Kidney (tissue), 13 donors: ENCODE measurements at regions not wholly inside any gene's neighbourhood (a gene's known extent, or its start where the extent isn't known, plus 50 kb on each side); places are given as distances from the start of the nearest gene placed in this dataset.

Source experiments
- DNase-seq, 5 donors: peaks; one replicate each; pipeline ENCODE4 v3.0.0-alpha.2; 2013 to 2020
- FAIRE-seq: peaks from 2 replicates; lab custom pipeline; 2012; peaks lifted over from hg19 to GRCh38; lab: Jason Lieb, UNC
- H3K27ac ChIP-seq, 2 donors: one replicate each; pipeline ENCODE4 v1.7.0; 2013; ENCODE audit warnings: low read depth in 2 of 2, low read length in 2 of 2, inconsistent platforms in 1 of 2
- H3K27me3 ChIP-seq: one replicate; pipeline ENCODE4 v1.7.1; 2013; ENCODE audit warnings: low read length, inconsistent platforms; ENCODE audit not compliant: control insufficient read depth, insufficient read depth
- H3K36me3 ChIP-seq, 3 donors: one replicate each; pipeline versions ENCODE4 v1.7.0 to v1.7.1; 2013; ENCODE audit warnings: low read length in 3 of 3, control low read depth in 1 of 3, inconsistent platforms in 1 of 3; ENCODE audit not compliant: insufficient read depth in 3 of 3, control insufficient read depth in 2 of 3
- H3K4me1 ChIP-seq, 3 donors: one replicate each; pipeline versions ENCODE4 v1.7.0 to v1.7.1; 2013; ENCODE audit warnings: low read length in 3 of 3, inconsistent platforms in 1 of 3, low read depth in 1 of 3; ENCODE audit not compliant: control insufficient read depth in 2 of 3, insufficient read depth in 2 of 3
- H3K4me3 ChIP-seq, 3 donors: one replicate each; pipeline versions ENCODE4 v1.7.0 to v1.8.1; 2013; ENCODE audit warnings: low read length in 3 of 3, control low read depth in 1 of 3, inconsistent platforms in 1 of 3
- H3K9ac ChIP-seq, 3 donors: one replicate each; pipeline versions ENCODE4 v1.7.0 to v1.7.1; 2013; ENCODE audit warnings: low read length in 3 of 3, control low read depth in 1 of 3, inconsistent platforms in 1 of 3
- H3K9me3 ChIP-seq, 3 donors: one replicate each; pipeline versions ENCODE4 v1.7.0 to v1.7.1; 2013; ENCODE audit warnings: low read length in 3 of 3, control low read depth in 1 of 3, inconsistent platforms in 1 of 3; ENCODE audit not compliant: control insufficient read depth in 2 of 3, insufficient read depth in 1 of 3
- intact Hi-C: fragments of 100-400 bp; cut with DNase I; formaldehyde crosslinking; loops from one replicate; pipeline ENCODE4 v1.11.1; 2022
- TF ChIP-seq, protein P1 (sequence below): IDR thresholded peaks from 3 replicates; pipeline ENCODE4 v1.5.1; 2012; ENCODE audit warnings: mild to moderate bottlenecking, moderate library complexity, borderline replicate concordance; ENCODE audit not compliant: insufficient read depth; ENCODE audit errors: extremely low read depth
- donor health status: control.
- donor health status: control.
- donor health status: control.
- donor health status: control.
- donor health status: control.
- donor health status: DM: yes; HTN: yes; CAD: no.
- donor health status: Normal renal cell carcinoma (clear cell type).

DNA sequence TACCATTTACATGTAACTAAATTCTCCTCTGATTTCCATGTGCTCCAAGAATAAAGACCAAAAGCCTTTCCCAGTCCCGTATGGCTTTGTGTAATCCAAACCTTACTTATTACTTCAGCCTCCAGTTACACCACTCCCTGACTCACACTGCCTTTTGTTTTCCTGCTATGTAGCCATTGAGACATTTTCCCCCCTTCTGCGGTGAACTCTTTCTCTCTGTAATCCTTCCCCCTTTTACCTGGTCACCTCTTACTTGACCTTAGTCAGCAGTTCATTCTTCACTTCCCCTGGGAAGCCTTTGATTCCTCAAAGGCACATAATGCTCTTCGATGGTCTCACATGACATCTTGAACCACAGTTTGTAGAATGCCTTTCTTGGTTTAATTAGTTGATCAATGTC lies 256.0 kb upstream of the FANCL start:
- Histone ChIP-seq H3K9me3 (no peaks in the 10 kb centered on the region), H3K9ac (no peak overlapping the region), H3K4me3 (no peak overlapping the region), H3K27ac (no peak overlapping the region), H3K4me1 (no peaks in the 10 kb centered on the region), H3K36me3 (no peaks in the 10 kb centered on the region), H3K27me3 (no peaks in the 10 kb centered on the region)
- DNase-seq (peak in 2 of 5 donors; percentile 15 to 17), FAIRE-seq (no peak)
- TF ChIP-seq, protein P1, sequence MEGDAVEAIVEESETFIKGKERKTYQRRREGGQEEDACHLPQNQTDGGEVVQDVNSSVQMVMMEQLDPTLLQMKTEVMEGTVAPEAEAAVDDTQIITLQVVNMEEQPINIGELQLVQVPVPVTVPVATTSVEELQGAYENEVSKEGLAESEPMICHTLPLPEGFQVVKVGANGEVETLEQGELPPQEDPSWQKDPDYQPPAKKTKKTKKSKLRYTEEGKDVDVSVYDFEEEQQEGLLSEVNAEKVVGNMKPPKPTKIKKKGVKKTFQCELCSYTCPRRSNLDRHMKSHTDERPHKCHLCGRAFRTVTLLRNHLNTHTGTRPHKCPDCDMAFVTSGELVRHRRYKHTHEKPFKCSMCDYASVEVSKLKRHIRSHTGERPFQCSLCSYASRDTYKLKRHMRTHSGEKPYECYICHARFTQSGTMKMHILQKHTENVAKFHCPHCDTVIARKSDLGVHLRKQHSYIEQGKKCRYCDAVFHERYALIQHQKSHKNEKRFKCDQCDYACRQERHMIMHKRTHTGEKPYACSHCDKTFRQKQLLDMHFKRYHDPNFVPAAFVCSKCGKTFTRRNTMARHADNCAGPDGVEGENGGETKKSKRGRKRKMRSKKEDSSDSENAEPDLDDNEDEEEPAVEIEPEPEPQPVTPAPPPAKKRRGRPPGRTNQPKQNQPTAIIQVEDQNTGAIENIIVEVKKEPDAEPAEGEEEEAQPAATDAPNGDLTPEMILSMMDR, result no peak
- intact Hi-C loops, result no loop called here

DNA sequence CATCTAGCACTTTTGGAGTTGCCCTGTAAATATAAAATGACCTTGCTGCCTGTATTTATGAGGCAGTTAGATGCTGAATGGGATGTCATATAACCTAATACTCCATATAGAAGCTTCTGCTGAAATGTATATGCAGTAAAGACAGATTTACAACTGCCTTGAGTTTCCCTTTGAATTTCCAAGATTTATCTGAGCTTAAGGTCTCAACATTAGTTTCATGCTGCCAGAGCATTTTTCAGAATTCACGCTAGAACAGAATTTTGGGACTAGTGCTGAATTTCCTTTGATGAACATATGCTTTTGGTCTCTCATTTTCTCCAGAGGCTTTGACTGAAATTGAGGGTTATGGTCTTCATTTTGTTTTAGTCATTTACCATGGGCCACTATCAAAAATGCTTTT lies 254.7 kb upstream of the FANCL start:
- H3K27ac ChIP-seq, result no peak overlapping the region
- FAIRE-seq (no peak), DNase-seq (peak in 2 of 5 donors; percentile 9 to 19)
- TF ChIP-seq, protein P1, result no peak
- intact Hi-C loops, result no loop called here
- no peaks in the 10 kb centered on the region for H3K36me3 ChIP-seq
- H3K9me3 ChIP-seq, result no peaks in the 10 kb centered on the region
- no peak overlapping the region for H3K9ac ChIP-seq
- no peak overlapping the region for H3K4me3 ChIP-seq
- H3K27me3 ChIP-seq, result no peaks in the 10 kb centered on the region
- no peaks in the 10 kb centered on the region for H3K4me1 ChIP-seq

DNA sequence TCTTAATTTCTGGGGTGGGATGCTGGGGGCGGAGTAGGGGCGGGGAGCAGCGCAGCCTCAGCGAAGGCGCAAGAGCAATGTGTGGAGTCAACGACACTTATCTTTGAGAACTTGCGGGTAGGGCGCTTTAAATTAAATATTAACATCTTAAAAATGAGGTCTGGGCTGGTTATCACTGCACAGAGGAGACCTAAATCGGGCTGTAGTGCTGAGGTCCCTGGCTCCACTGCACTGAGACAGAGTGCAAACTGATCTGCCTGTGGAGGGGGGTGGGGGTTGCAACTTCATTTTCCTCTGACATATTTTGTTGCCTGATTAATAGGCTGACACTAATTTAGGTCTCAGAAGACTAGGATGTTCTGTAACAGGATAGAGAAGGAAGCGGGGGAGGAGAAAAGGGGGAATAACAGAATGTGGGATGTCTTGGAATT lies 253.0 kb upstream of the FANCL start:
- intact Hi-C loops, result no loop called here
- peak in 4 of 5 donors; percentile 40 to 72 (median 59) for DNase-seq
- Histone ChIP-seq H3K4me3 (no peak overlapping the region), H3K27ac (no peak overlapping the region), H3K36me3 (no peaks in the 10 kb centered on the region), H3K9me3 (no peaks in the 10 kb centered on the region), H3K9ac (no peak overlapping the region), H3K27me3 (no peaks in the 10 kb centered on the region), H3K4me1 (no peaks in the 10 kb centered on the region)
- TF ChIP-seq, protein P1, result no peak
- no peak for FAIRE-seq

DNA sequence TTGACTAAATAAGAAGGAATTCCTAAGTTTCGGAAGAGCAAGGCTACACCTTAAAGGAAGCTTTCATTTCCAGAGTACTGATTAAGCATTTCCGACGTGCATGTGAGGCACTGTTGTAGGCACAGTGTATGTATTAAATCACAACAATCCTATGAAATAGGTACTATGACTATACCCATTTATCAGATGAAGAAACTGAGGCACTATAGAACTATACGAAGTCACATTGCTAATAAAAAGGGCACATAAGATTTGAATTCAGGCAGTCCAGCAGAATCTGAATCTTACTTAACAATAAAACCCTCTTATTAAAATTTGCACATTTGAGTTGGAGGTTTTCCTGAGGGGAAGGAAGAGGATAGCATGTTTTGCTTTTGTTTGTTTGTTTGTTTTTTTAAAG lies 243.5 kb upstream of the FANCL start:
- Histone ChIP-seq H3K36me3 (no peaks in the 10 kb centered on the region), H3K4me3 (no peak overlapping the region), H3K27me3 (no peaks in the 10 kb centered on the region), H3K9ac (no peak overlapping the region), H3K27ac (no peak overlapping the region), H3K4me1 (no peaks in the 10 kb centered on the region), H3K9me3 (peaks cover 0 to 3% (median 0%) of the 10 kb centered on the region in 3 donors)
- DNase-seq, result no peak
- intact Hi-C loops, result no loop called here
- TF ChIP-seq, protein P1, result no peak
- FAIRE-seq, result no peak
